ENCODE measurements at regions not wholly inside any gene's neighbourhood (a gene's known extent, or its start where the extent isn't known, plus 50 kb on each side); places are given as distances from the start of the nearest gene placed in this dataset.
"Not testable (repeated sequence)": the region's sequence is repeated elsewhere in the genome, so short reads cannot be mapped to it uniquely, and the experiment has no call there.

- in situ Hi-C loops (cut with MboI; ENCODE audit: low pct_unique_long_range_greater_than_20kb, low sequenced_read_pairs): no loop called here
- no peak for DNase-seq
Observed at GRCh38 chr6:146919017-146919416, 285.2 kb upstream of the STXBP5 start.

GRCh38 chr6:146923205-146923833, 280.9 kb upstream of the STXBP5 start:
- in situ Hi-C loops (cut with MboI; ENCODE audit: low pct_unique_long_range_greater_than_20kb, low sequenced_read_pairs): no loop called here
- peak; percentile 32 for DNase-seq

- in situ Hi-C loops (cut with MboI; ENCODE audit: low pct_unique_long_range_greater_than_20kb, low sequenced_read_pairs): no loop called here
- no peak for DNase-seq
Observed at GRCh38 chr6:146925846-146926245, 278.4 kb upstream of the STXBP5 start.

- no peak for DNase-seq
Observed at GRCh38 chr6:146928503-146928902, 275.7 kb upstream of the STXBP5 start.

GRCh38 chr6:146931214-146931613, 273.0 kb upstream of the STXBP5 start:
- in situ Hi-C loops (cut with MboI; ENCODE audit: low pct_unique_long_range_greater_than_20kb, low sequenced_read_pairs): no loop called here
- no peak for DNase-seq

More at GRCh38 chr6:146928503-146928902, 275.7 kb upstream of the STXBP5 start:
- in situ Hi-C loops (cut with MboI; ENCODE audit: low pct_unique_long_range_greater_than_20kb, low sequenced_read_pairs): no loop called here

GRCh38 chr6:146937316-146937715, 266.9 kb upstream of the STXBP5 start:
- no peak for DNase-seq

GRCh38 chr6:146938266-146938665, 266.0 kb upstream of the STXBP5 start:
- in situ Hi-C loops (cut with MboI; ENCODE audit: low pct_unique_long_range_greater_than_20kb, low sequenced_read_pairs): no loop called here
- no peak for DNase-seq

More at GRCh38 chr6:146937316-146937715, 266.9 kb upstream of the STXBP5 start:
- in situ Hi-C loops (cut with MboI; ENCODE audit: low pct_unique_long_range_greater_than_20kb, low sequenced_read_pairs): no loop called here

- in situ Hi-C loops (cut with MboI; ENCODE audit: low pct_unique_long_range_greater_than_20kb, low sequenced_read_pairs); DNase-seq: not testable (repeated sequence)
Observed at GRCh38 chr6:146939456-146939855, 264.8 kb upstream of the STXBP5 start.

- in situ Hi-C loops (cut with MboI; ENCODE audit: low pct_unique_long_range_greater_than_20kb, low sequenced_read_pairs): no loop called here
- DNase-seq: no peak
Observed at GRCh38 chr6:146943664-146944063, 260.6 kb upstream of the STXBP5 start.

GRCh38 chr6:146944077-146944476, 260.1 kb upstream of the STXBP5 start:
- in situ Hi-C loops (cut with MboI; ENCODE audit: low pct_unique_long_range_greater_than_20kb, low sequenced_read_pairs): no loop called here
- DNase-seq: no peak

GRCh38 chr6:146944809-146945208, 259.4 kb upstream of the STXBP5 start:
- no peak for DNase-seq
- in situ Hi-C loops (cut with MboI; ENCODE audit: low pct_unique_long_range_greater_than_20kb, low sequenced_read_pairs): no loop called here

- no peak for DNase-seq
- in situ Hi-C loops (cut with MboI; ENCODE audit: low pct_unique_long_range_greater_than_20kb, low sequenced_read_pairs): no loop called here
Observed at GRCh38 chr6:146946559-146946958, 257.7 kb upstream of the STXBP5 start.

- in situ Hi-C loops (cut with MboI; ENCODE audit: low pct_unique_long_range_greater_than_20kb, low sequenced_read_pairs): no loop called here
- DNase-seq: no peak
Observed at GRCh38 chr6:146948790-146949342, 255.4 kb upstream of the STXBP5 start.

- no peak for DNase-seq
- in situ Hi-C loops (cut with MboI; ENCODE audit: low pct_unique_long_range_greater_than_20kb, low sequenced_read_pairs): no loop called here
Observed at GRCh38 chr6:146949425-146949824, 254.8 kb upstream of the STXBP5 start.

GRCh38 chr6:146950351-146950835, 253.8 kb upstream of the STXBP5 start:
- peak; percentile 42 for DNase-seq
- in situ Hi-C loops (cut with MboI; ENCODE audit: low pct_unique_long_range_greater_than_20kb, low sequenced_read_pairs): no loop called here

GRCh38 chr6:146955570-146955969, 248.6 kb upstream of the STXBP5 start:
- no peak for DNase-seq
- in situ Hi-C loops (cut with MboI; ENCODE audit: low pct_unique_long_range_greater_than_20kb, low sequenced_read_pairs): no loop called here

GRCh38 chr6:146957181-146958093, 246.8 kb upstream of the STXBP5 start:
- in situ Hi-C loops (cut with MboI; ENCODE audit: low pct_unique_long_range_greater_than_20kb, low sequenced_read_pairs): no loop called here
- no peak for DNase-seq

- no peak for DNase-seq
- in situ Hi-C loops (cut with MboI; ENCODE audit: low pct_unique_long_range_greater_than_20kb, low sequenced_read_pairs): no loop called here
Observed at GRCh38 chr6:146961831-146962230, 242.4 kb upstream of the STXBP5 start.

- in situ Hi-C loops (cut with MboI; ENCODE audit: low pct_unique_long_range_greater_than_20kb, low sequenced_read_pairs): no loop called here
Observed at GRCh38 chr6:146962329-146962728, 241.9 kb upstream of the STXBP5 start.

GRCh38 chr6:146965110-146965689, 239.0 kb upstream of the STXBP5 start:
- DNase-seq: no peak
- in situ Hi-C loops (cut with MboI; ENCODE audit: low pct_unique_long_range_greater_than_20kb, low sequenced_read_pairs): no loop called here

More at GRCh38 chr6:146962329-146962728, 241.9 kb upstream of the STXBP5 start:
- no peak for DNase-seq
